ENCODE measurements at regions not wholly inside any gene's neighbourhood (a gene's known extent, or its start where the extent isn't known, plus 50 kb on each side); places are given as distances from the start of the nearest gene placed in this dataset.

DNA sequence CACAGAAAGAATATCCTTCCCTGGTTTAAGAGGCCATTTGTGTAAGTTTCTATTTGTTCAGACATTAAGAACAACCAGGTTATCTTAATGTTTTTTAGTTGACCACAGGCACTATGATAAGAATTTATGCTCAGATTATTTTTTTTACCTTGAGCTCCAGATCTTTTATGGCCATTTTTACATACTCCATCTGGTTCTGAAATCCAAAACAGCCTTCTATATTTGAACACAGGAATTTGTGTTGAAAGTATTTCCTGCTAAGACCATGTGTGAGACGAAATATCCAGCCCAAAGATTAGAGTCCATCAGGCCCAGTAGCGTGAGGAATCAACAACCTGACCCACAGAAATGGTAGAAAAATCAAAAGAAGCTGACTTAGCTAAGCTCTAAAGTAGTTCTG is 569.9 kb upstream of the FAT3 start:
- DNase-seq (ENCODE audit: low read depth), result no peak

DNA sequence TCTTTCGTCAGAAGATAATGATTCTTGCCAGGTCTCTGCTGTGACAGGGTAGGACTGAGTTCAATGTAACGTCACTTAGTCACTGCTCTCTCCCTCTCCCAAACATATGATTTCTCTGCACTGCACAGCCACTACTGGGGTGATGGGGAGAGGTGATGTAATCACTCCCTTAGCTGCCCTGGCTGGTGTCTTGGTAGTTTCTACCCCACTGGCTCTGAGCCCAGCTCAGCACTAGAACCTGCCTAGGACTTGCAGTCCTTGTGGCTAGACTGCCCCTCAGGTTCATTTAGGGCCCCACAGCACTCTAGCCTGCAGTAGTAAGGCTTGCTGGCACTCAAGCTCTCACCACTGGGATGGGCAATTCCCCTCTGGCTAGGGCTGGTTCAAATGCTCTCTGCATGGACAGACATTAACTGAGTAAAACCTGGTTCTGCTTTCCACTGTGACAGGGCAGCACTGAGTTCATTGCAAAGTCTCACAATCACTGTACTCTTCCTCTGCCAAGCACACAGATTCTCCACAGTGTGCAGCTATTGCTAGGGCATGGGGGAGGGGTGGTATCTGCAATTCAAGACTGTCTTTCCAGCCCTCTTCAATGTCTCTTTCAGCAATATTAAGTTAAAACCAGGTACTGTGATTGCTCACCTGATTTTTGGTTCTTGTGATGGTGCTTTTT is 571.4 kb upstream of the FAT3 start:
- DNase-seq (ENCODE audit: low read depth), result no peak

DNA sequence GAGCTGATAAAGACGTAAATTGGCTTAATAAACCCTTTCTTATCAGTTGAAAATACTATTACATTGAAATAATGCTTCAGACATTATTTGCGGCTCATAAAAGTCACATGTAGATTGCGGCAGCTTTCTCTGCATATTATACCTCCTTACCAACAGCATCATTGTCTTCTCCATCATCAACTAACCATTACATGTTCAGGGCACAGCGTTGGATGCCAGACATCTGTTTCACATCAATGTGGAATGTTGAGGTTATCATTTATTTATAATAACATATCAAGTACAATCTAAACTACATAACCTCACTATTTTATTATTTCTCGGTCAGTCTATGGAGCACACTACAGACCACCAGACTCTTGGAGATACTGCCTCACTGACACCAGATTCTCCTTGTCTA is 573.8 kb upstream of the FAT3 start:
- DNase-seq (ENCODE audit: low read depth), result no peak

DNA sequence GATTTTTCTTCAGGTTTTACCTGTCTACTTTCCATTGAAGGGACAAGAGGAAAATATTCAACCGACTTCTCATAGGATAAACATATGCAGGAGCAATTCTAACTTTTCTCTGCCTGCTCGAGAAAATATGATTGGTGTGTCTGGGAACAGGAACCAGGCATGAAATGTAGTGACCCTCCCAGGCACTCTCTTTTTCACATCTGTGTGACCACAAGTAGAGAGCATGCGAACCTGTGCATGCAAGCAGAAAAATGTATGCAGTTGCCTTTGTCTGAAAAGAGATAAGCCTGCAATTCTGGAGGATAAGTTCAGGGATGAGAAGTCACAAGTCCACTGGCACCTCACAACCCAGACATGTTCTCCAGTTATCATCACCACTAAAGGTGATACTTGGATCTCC is 583.5 kb upstream of the FAT3 start:
- DNase-seq (ENCODE audit: low read depth), result no peak

DNA sequence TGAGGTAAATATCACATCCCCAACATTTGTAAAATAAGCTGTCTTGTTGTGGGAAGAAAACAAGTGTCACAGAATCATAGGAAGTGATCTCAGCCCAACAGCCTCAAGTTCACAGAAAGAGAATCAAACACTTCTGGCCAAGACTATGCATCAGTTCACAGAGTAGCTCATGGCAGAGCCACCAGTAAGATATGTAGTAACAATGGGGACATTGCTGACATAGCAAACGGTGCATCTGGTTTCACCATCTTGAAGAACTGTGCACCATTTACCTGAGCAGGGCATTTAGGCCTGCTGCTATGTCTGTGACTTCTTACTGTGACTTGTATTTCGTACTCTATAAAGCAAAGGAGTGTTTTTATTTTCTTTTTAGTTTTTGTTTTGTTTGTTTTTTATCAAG is 585.3 kb upstream of the FAT3 start:
- DNase-seq (ENCODE audit: low read depth), result no peak

DNA sequence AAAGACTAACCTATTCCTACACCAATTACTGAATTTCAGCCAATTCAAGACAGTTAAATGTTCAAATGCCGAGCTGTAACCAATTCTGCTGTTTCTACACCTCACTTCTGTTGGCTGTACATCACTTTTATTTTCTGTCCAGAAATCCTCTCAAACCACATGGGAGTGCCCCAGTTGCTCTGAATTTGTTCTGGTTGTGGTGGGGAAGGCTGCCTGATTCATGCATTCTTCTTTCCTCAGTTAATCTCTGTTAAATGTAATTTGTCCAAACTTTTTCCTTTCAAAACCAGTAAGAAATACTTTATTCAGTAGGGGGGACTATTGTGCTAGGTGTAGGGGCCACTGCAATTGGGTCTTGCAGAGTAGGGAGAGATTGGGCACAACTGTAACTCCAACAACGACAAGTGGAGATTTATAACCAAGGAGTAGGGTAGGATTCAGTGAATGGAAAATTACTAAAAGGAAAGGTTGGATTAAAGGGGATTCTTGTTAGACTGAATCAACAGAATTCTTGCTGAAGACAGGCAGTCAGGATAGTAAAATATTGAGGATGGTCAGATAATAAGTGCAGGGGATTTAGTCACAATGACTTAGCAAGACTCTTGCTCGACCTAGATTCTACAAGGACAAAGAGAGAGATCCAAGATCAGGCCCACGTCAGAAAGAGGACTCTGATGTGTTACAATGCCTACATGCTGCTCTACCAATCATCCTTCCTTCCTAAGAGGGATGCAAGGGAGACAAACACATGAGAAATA is 593.5 kb upstream of the FAT3 start:
- no peak for DNase-seq (ENCODE audit: low read depth)

DNA sequence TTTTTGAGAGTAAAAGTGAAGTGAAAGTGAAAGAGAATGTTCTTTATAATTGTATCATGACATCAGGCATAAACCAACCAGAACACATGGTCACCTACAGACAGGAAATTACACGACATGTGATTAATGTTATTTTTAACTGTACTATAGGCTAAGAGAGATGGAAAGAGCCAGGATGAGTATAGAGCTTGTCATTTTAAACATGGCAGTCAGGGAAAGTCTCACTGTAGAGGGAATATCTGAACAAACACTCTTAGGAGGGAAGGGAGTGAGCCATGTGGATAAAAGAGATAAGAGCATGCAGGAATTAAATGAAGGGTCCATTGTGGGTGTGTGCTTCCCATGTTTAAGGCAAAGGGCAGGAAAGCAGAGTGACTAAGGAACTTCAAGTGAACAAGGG is 599.1 kb upstream of the FAT3 start:
- DNase-seq (ENCODE audit: low read depth), result no peak

DNA sequence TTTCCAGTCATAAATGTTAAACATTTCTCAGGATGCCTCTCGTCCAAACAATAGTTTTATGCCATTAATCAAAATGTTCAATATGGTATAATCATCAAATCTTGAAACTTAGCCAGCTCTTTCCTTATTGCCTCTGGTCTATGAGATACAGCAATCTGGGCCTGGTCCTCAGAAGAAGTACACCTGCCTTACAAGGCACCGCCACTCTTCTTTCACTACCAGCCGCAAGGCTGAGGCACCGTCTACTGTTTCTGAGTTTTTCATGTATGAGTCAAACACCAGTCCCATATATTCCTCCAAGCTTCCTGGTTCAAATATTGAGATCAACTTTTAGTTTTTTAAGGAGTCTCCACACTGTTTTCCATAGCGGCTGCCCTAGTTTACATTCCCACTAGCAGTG is 600.6 kb upstream of the FAT3 start:
- DNase-seq (ENCODE audit: low read depth), result no peak

DNA sequence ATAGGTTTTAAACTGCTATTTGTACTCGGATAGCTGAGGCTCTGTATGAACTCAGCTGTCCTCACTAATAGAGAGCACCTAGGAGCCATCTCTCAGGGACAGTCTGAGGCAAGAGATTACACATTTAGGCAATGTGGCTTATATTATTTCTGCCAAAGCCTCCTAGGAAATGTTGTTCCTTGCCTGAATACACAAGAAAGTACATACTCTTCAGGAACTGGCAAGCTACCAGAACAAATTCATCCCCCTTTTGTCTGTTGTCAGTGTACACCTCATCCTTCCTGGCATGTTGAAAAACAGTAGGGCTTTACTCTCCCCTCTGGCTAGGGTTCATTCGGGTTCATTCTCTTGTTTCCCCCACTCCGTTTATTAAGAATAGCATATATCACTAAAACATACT is 615.9 kb upstream of the FAT3 start:
- DNase-seq (ENCODE audit: low read depth), result no peak

DNA sequence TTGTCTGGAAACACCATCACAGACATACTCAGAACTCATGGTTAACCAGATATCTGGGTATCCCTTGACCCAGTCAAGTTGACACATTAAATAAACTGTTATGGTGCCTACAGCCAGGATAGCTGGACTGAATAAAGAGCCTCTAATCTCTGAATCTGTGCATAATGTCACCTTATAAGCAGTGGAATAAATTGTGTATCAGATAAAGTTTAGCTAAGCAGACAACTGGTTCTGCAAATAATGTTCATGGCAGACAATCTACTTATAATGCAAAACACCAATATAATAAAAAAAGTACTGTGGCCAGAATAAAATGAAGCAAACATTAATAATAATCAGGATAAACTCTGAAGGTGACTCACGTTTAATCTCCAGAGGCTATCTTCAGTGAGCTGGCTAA is 628.5 kb upstream of the FAT3 start:
- DNase-seq (ENCODE audit: low read depth), result no peak

DNA sequence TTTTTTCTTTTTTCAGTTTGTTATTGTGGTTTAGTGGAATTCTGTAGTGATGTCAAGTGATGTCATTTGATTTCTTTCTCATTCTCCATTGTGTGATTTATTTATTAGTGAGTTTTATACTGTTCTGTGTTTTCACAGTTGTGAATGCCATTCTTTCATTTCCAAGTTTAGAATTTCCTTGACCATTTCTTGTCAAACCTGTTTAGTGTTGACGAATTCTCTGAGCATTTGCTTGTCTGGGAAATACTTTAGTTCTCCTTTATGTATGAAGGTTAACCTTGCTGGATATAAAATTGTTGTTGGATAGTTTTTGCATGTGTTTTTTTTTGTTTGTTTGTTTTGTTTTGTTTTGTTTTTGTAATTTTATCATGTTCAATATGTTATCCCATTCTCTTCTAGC is 633.6 kb upstream of the FAT3 start:
- DNase-seq (ENCODE audit: low read depth), result no peak

DNA sequence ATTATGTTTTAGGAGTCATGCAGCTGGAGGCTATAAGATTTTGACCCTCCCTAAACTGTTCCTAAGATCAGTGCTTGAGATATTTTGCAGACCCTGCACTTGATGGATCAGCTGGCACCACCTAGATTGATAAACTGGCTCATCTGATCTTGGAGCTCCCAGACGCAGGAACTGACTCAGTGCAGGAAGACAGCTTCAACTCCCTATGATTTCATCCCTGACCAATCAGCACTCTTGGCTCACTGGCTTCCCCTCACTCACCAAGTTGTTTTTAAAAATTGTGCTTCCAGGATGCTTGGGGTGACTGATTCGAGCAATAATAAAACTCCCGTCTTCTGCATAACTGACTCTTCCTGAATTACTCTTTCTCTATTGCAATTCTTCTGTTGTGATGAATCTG is 637.5 kb upstream of the FAT3 start:
- DNase-seq (ENCODE audit: low read depth), result no peak

DNA sequence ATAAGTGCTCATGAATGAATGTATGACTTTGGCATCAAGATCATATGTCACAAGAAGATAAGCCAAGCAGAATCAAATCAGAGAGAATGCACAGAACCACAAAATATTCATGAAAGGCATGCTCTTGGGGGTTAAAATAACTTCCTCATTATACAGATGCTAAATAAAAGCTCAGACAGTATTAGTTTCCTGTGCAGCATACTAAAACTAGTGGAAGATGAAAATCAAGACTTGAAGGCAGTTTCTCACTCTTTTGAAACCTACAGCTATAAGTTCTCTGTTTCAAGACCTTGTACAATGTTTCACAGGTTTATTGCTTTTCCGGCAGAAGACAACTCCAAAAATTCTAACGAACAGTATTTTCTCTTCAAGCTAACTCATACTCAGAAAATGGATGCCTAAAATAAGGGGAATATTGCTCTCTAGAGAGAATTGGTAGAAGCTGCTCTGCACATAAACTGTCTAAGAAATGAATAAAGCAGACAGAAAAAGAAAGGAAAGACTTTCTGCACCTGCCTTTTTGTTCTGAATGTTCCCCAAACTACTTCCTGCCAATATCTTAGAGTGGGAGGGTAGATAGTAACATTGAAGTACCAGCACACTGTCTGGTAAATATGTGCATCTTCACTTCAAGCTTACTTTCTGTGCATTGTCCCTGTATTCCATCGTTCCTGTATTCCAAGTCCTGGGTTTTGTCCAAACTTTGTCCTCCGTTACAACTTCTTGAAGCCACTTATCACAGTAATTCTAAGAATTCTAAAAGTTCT is 639.4 kb upstream of the FAT3 start:
- no peak for DNase-seq (ENCODE audit: low read depth)

DNA sequence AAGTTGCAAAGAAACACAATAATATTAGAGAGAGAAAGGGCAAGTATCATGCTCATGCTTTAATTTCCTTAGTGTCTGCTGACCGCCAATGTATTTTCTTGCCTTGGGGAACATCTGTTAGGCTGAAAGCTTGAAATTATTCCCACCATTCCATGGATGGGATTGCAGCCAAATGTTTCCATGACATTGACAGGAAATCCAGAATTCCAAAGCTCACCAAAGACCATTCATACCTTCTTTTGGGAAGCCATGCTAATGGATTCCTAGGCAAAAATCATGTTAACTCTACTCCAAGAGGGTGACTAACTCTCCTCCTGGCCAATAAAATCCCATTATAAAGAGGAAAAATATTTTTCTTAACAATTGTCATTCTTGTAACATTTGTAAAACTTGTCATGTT is 661.4 kb upstream of the FAT3 start:
- no peak for DNase-seq (ENCODE audit: low read depth)

DNA sequence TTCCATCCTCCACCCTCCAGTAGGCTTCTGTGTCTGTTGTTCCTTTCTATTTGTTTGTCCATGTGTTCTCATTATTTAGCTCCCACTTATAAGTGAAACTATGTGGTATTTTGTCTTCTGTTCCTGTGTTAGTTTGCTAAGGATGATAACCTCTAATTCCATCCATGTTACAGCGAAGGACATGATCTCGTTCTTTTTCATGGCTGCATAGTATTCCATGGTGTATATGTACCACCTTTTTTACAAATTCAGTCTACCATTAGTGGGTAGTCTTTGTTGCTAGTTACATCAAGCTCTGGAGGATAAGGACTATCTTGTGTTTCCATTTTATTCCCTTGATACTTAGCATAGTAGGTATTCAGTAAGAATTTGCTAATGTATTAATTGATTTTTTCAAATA is 664.2 kb upstream of the FAT3 start:
- DNase-seq (ENCODE audit: low read depth), result no peak

DNA sequence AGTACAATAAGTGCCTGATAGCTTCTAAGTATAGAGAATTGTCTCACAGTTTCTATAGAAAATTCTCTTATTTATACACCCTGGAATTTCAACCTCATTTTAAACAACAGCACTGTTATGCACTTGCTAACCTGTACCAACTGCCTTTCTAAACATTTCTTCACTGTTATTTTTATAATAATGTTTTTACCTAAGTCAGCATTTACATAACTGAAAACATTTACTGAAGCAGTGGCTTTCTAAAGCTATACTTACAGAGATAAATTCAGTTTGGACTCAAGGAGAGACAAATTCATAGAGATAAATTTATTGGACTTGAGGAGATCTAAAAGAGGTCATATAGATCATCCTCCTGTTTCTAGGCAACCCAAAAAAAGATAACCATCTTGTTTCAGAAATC is 686.6 kb upstream of the FAT3 start:
- no peak for DNase-seq (ENCODE audit: low read depth)

DNA sequence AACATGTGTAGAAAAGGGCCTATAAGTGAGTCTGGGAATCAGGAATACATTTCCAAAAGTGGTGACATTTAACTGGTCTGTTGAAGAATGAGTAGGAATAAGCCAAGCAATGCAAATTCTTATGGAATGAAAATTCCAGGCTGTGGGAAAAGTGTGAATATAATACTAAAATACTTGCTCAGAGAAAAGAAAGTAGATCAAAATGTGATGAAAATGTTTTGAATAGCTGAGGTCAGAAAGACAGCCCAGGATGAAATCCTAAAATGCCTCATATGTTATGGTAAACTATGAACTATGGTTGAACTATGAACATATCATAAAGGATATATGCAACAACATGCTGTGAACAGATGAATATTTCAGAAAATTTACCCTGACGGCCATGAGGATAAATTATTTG is 688.3 kb upstream of the FAT3 start:
- DNase-seq (ENCODE audit: low read depth), result no peak

DNA sequence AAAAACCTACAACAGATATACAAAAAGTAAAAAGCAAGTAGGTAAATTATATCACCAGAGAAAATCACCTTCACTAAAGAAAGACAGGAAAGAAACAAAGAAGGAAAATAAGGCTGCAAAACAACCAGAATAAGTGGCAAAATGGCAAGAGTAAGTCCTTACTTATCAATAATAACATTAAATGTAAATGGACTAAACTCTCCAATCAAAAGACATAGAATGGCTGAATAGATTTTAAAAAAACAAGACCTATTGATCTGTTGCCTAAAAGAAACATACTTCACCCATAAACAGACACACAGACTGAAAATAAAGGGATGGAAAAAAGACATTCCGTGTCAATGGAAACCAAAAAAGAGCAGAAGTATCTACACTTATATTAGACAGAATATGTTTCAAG is 695.7 kb upstream of the FAT3 start:
- no peak for DNase-seq (ENCODE audit: low read depth)

DNA sequence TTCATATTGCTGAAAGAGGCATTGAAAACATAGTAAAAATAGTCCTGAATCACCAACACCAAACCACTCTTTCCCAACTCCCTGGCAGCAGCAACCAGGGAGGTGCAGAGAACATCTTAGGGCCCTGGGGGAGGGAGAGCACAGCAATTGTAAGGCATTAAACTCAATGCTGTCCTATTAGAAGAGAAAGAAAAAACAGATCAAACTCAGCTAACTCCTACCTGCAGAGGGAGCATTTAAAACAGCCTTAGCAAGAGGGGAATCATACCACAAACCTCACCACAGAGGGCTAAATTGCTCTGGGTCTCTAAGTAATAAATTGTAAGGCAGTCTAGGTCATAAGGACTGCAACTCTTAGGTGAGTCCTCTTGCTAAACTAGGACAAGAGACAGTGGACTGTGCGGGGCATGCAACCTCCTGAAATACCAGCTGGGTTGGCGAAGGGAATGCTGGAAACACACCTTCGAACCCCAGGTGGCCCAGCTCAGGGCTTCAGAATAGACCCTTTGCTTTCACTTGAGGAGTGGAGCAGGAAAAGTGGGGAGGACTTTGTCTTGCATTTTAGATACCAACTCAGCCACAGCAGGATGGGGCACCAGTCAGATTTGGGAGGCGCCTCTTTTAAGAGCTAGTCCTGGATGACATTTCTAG is 697.1 kb upstream of the FAT3 start:
- DNase-seq (ENCODE audit: low read depth), result no peak

DNA sequence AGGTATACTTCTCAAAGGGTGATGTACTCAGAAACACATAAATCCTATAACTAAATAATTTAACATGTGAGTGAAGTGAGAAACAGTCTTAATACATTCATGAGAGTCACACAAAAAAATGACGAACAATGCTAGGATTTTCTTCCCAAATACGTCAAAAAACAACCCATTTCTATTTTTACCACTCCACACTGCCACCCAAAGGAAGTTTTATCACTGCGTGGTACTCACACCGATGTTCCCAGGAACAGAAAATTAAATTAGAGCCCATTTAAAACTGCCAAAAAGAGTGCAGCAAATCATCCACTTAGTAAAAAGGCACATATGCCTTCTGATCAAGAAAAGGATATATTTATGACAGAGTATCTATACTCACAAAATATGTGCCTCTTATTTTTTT is 710.9 kb upstream of the FAT3 start:
- no peak for DNase-seq (ENCODE audit: low read depth)

DNA sequence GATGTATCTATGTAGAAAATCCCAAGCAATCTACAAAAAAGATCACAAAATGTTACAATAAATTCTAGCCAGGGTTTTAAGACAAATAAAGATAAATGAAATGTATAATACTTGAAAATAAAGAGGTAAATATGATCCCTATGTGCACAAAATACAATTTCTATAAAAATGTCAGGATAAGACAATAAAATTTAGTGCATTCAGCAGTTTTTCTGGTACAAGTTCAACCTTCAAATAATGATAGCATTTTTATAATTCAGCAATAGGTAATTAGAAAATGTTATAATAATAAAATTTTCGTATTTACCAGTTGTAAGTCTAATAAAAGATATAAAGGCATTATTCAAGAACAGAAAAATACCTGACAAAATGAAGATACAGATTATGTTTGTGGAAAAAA is 726.8 kb upstream of the FAT3 start:
- no peak for DNase-seq (ENCODE audit: low read depth)

DNA sequence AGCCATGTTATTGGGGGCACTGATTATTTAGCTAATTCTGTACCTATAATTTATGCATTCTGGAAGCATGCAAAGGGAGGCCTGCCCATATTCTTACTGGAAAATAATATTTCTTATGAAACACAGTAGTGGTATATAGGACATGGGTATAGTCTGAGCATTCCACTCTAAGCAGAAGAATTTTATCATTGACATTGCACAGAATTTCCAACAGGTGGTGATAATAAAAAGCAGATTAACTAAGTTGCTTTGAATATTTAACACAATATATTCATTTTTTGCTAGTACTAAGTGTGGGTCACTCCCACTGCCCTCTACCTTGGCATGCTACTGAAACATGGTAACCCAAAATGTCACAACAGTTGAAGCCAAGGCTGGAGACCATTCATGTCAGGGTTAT is 728.8 kb upstream of the FAT3 start:
- no peak for DNase-seq (ENCODE audit: low read depth)

DNA sequence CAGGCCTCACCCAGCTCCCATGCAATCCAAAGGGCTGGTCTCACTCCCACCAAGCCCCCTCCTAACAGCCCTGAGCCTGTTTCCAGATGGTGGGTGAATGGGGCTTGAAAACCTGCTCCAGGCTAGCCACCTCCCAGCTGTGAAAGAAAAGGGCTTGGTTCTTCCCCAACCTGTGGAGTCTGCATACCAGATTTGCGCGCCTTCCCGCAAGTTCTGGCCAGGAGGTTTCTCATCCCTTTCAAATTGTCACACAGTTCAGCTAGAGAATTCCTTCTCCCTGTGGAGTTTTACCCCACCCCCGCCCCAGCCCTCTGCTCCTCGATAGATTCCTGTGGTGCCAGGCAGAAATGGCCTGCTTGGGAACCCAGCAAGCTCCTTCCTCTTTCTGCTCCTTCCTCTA is 734.6 kb upstream of the FAT3 start:
- DNase-seq (ENCODE audit: low read depth), result no peak

All from RPMI7951 (cell line).